ENCODE measurements at regions not wholly inside any gene's neighbourhood (a gene's known extent, or its start where the extent isn't known, plus 50 kb on each side); places are given as distances from the start of the nearest gene placed in this dataset.
"Not testable (repeated sequence)": the region's sequence is repeated elsewhere in the genome, so short reads cannot be mapped to it uniquely, and the experiment has no call there.

- Histone ChIP-seq H3K36me3 (ENCODE audit: insufficient read depth, low read length) (no peaks in the 10 kb centered on the region), H3K9me3 (ENCODE audit: control insufficient read depth, insufficient read depth, low read length) (no peaks in the 10 kb centered on the region), H3K4me1 (ENCODE audit: insufficient read depth, low read length) (no peaks in the 10 kb centered on the region), H3K9ac (ENCODE audit: low read depth, low read length) (no peak overlapping the region)
Observed at GRCh38 chr6:163739966-163740365, 325.4 kb downstream of the QKI start.

GRCh38 chr6:163739408-163739725, 324.8 kb downstream of the QKI start:
- Histone ChIP-seq H3K9me3 (ENCODE audit: control insufficient read depth, insufficient read depth, low read length) (no peaks in the 10 kb centered on the region), H3K36me3 (ENCODE audit: insufficient read depth, low read length) (no peaks in the 10 kb centered on the region), H3K9ac (ENCODE audit: low read depth, low read length) (no peak overlapping the region), H3K4me1 (ENCODE audit: insufficient read depth, low read length) (no peaks in the 10 kb centered on the region)

GRCh38 chr6:163738725-163739407, 324.3 kb downstream of the QKI start:
- no peaks in the 10 kb centered on the region for H3K9me3 ChIP-seq (ENCODE audit: control insufficient read depth, insufficient read depth, low read length)
- no peaks in the 10 kb centered on the region for H3K4me1 ChIP-seq (ENCODE audit: insufficient read depth, low read length)
- H3K36me3 ChIP-seq (ENCODE audit: insufficient read depth, low read length): no peaks in the 10 kb centered on the region
- H3K9ac ChIP-seq (ENCODE audit: low read depth, low read length): no peak overlapping the region

- no peaks in the 10 kb centered on the region for H3K9me3 ChIP-seq (ENCODE audit: control insufficient read depth, insufficient read depth, low read length)
- H3K4me1 ChIP-seq (ENCODE audit: insufficient read depth, low read length): no peaks in the 10 kb centered on the region
- H3K36me3 ChIP-seq (ENCODE audit: insufficient read depth, low read length): no peaks in the 10 kb centered on the region
- no peak overlapping the region for H3K9ac ChIP-seq (ENCODE audit: low read depth, low read length)
Observed at GRCh38 chr6:163738304-163738703, 323.8 kb downstream of the QKI start.

- Histone ChIP-seq H3K4me1 (ENCODE audit: insufficient read depth, low read length) (no peaks in the 10 kb centered on the region), H3K9ac (ENCODE audit: low read depth, low read length) (no peak overlapping the region), H3K9me3 (ENCODE audit: control insufficient read depth, insufficient read depth, low read length) (no peaks in the 10 kb centered on the region), H3K36me3 (ENCODE audit: insufficient read depth, low read length) (no peaks in the 10 kb centered on the region)
Observed at GRCh38 chr6:163735076-163735475, 320.6 kb downstream of the QKI start.

GRCh38 chr6:163733061-163733460, 318.5 kb downstream of the QKI start:
- no peaks in the 10 kb centered on the region for H3K4me1 ChIP-seq (ENCODE audit: insufficient read depth, low read length)
- H3K9ac ChIP-seq (ENCODE audit: low read depth, low read length): no peak overlapping the region
- H3K36me3 ChIP-seq (ENCODE audit: insufficient read depth, low read length): no peaks in the 10 kb centered on the region
- no peaks in the 10 kb centered on the region for H3K9me3 ChIP-seq (ENCODE audit: control insufficient read depth, insufficient read depth, low read length)

- H3K9ac ChIP-seq (ENCODE audit: low read depth, low read length): no peak overlapping the region
Observed at GRCh38 chr6:163732479-163732878, 318.0 kb downstream of the QKI start.

GRCh38 chr6:163732014-163732351, 317.5 kb downstream of the QKI start:
- not testable (repeated sequence) for H3K36me3 ChIP-seq (ENCODE audit: insufficient read depth, low read length); H3K9ac ChIP-seq (ENCODE audit: low read depth, low read length); H3K9me3 ChIP-seq (ENCODE audit: control insufficient read depth, insufficient read depth, low read length); H3K4me1 ChIP-seq (ENCODE audit: insufficient read depth, low read length)

More at GRCh38 chr6:163732479-163732878, 318.0 kb downstream of the QKI start:
- Histone ChIP-seq H3K9me3 (ENCODE audit: control insufficient read depth, insufficient read depth, low read length) (no peaks in the 10 kb centered on the region), H3K4me1 (ENCODE audit: insufficient read depth, low read length) (no peaks in the 10 kb centered on the region), H3K36me3 (ENCODE audit: insufficient read depth, low read length) (no peaks in the 10 kb centered on the region)

- Histone ChIP-seq H3K36me3 (ENCODE audit: insufficient read depth, low read length) (no peaks in the 10 kb centered on the region), H3K4me1 (ENCODE audit: insufficient read depth, low read length) (no peaks in the 10 kb centered on the region), H3K9me3 (ENCODE audit: control insufficient read depth, insufficient read depth, low read length) (no peaks in the 10 kb centered on the region), H3K9ac (ENCODE audit: low read depth, low read length) (no peak overlapping the region)
Observed at GRCh38 chr6:163731215-163732013, 316.9 kb downstream of the QKI start.

GRCh38 chr6:163730246-163731210, 316.0 kb downstream of the QKI start:
- no peaks in the 10 kb centered on the region for H3K36me3 ChIP-seq (ENCODE audit: insufficient read depth, low read length)
- no peaks in the 10 kb centered on the region for H3K4me1 ChIP-seq (ENCODE audit: insufficient read depth, low read length)
- H3K9me3 ChIP-seq (ENCODE audit: control insufficient read depth, insufficient read depth, low read length): no peaks in the 10 kb centered on the region
- no peak overlapping the region for H3K9ac ChIP-seq (ENCODE audit: low read depth, low read length)

GRCh38 chr6:163729127-163729872, 314.8 kb downstream of the QKI start:
- no peaks in the 10 kb centered on the region for H3K36me3 ChIP-seq (ENCODE audit: insufficient read depth, low read length)
- H3K4me1 ChIP-seq (ENCODE audit: insufficient read depth, low read length): no peaks in the 10 kb centered on the region
- H3K9ac ChIP-seq (ENCODE audit: low read depth, low read length): no peak overlapping the region
- H3K9me3 ChIP-seq (ENCODE audit: control insufficient read depth, insufficient read depth, low read length): no peaks in the 10 kb centered on the region

- Histone ChIP-seq H3K4me1 (ENCODE audit: insufficient read depth, low read length) (no peaks in the 10 kb centered on the region), H3K9me3 (ENCODE audit: control insufficient read depth, insufficient read depth, low read length) (no peaks in the 10 kb centered on the region)
Observed at GRCh38 chr6:163728442-163729126, 314.1 kb downstream of the QKI start.

GRCh38 chr6:163726037-163726695, 311.6 kb downstream of the QKI start:
- Histone ChIP-seq H3K36me3 (ENCODE audit: insufficient read depth, low read length) (no peaks in the 10 kb centered on the region), H3K9ac (ENCODE audit: low read depth, low read length) (no peak overlapping the region), H3K4me1 (ENCODE audit: insufficient read depth, low read length) (no peaks in the 10 kb centered on the region), H3K9me3 (ENCODE audit: control insufficient read depth, insufficient read depth, low read length) (no peaks in the 10 kb centered on the region)

More at GRCh38 chr6:163728442-163729126, 314.1 kb downstream of the QKI start:
- no peak overlapping the region for H3K9ac ChIP-seq (ENCODE audit: low read depth, low read length)
- no peaks in the 10 kb centered on the region for H3K36me3 ChIP-seq (ENCODE audit: insufficient read depth, low read length)
